GM12891 (cell line): ENCODE measurements at regions not wholly inside any gene's neighbourhood (a gene's known extent, or its start where the extent isn't known, plus 50 kb on each side); places are given as distances from the start of the nearest gene placed in this dataset.

Source experiments
- DNase-seq: peaks from one replicate; pipeline ENCODE4 v3.0.0; 2011; ENCODE audit warnings: low spot score; ENCODE audit not compliant: insufficient read length
- FAIRE-seq: peaks from 2 replicates; lab custom pipeline; 2011; peaks lifted over from hg19 to GRCh38; lab: Jason Lieb, UNC
- PAX5 ChIP-seq: IDR thresholded peaks from 2 replicates; pipeline ENCODE4 v1.6.1; 2011; ENCODE audit warnings: low read length, moderate library complexity, mild to moderate bottlenecking; ENCODE audit not compliant: insufficient read depth, severe bottlenecking
- POLR2A ChIP-seq: IDR thresholded peaks from 2 replicates; pipeline ENCODE4 v1.6.1; 2011; ENCODE audit warnings: low read depth, low read length, control low read depth
- POLR2AphosphoS5 ChIP-seq: IDR thresholded peaks from 2 replicates; pipeline ENCODE4 v1.6.1; 2011; ENCODE audit warnings: low read depth, low read length, control low read depth
- POU2F2 ChIP-seq: IDR thresholded peaks from 2 replicates; pipeline ENCODE4 v1.6.1; 2011; ENCODE audit warnings: low read depth, mild to moderate bottlenecking, control low read depth, low read length, moderate library complexity
- SPI1 ChIP-seq: IDR thresholded peaks from 2 replicates; pipeline ENCODE4 v1.6.1; 2011; ENCODE audit warnings: low read depth, low read length, control low read depth
- TAF1 ChIP-seq: IDR thresholded peaks from 2 replicates; pipeline ENCODE4 v1.6.1; 2011; ENCODE audit warnings: low read depth, low read length, control low read depth

DNA sequence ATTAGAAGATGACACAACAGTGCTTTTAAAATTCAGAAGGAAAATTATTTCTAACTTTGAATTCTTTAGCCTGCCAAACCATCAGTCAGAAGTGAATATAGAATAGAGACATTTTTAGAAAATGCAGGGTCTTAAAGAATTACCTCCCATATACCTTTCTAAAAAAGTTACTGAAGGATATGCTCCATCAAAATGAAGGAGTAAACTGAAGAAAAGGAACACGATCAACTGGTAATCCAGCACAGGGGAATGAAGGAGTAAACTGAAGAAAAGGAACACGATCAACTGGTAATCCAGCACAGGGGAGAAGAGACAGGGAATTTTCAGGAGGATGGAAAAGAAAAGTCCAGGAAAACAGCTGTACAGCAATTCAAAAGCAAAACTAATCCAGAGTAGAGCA lies 75.4 kb upstream of the LDLRAD3 start:
- no peak for DNase-seq
- no peak for FAIRE-seq
- TF ChIP-seq SPI1 (no peak), PAX5 (no peak), POU2F2 (no peak), TAF1 (no peak), POLR2A (no peak), POLR2AphosphoS5 (no peak)

DNA sequence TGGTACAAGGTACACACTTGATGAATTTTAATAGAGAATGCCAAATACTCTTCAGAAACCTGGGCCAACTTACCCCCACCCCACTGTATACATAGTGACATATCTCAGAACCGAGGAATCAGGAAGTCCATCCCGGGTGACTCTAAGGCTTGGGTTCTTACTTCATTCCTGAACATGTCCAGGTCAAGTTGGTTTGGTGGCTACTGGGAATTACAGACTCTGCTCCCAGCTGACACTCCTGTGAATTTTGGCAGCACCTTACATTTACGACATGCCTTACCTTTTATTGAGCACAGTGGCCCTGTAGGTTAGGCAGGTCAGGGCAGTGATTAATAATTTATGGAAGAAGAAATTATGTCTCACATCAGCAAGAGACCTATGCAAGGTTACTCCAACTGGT lies 70.1 kb upstream of the LDLRAD3 start:
- FAIRE-seq, result no peak
- DNase-seq, result no peak
- no peak for TF ChIP-seq TAF1
- no peak for TF ChIP-seq SPI1
- TF ChIP-seq POLR2AphosphoS5, result no peak
- no peak for TF ChIP-seq POLR2A
- no peak for TF ChIP-seq POU2F2
- TF ChIP-seq PAX5, result no peak

DNA sequence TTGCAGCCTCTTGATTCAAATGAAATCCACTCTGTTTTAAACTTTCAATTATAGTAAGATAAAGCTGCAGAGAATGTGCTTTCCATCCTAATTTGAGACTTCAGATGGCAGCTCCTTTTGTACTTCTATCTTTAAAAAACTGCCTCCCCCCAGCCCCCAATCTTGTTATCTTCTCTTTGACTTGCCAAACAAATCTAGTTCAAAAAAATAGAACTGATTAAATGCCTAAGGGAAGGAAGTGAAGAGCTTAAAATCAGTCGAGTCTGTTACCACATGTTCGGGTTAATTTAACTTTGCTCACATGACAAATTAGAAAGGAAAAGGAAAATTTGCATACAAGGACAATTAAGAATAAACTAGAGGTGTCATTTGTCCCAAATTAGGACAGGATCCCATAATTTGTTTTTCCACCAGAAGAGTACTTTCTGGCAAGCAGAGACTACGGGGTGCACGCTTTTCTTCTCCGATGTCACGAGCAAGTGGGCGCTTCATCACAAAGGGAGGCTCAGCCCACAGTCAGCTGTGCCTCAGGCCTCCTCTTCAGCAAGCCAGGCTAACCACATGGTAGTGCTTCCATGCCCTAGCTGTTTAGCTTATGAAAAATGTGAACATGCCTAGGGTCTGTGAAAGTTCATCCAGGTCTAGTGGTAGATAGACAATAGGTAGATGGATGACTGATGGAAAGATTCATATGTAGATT lies 69.0 kb upstream of the LDLRAD3 start:
- DNase-seq (no peak), FAIRE-seq (no peak)
- TF ChIP-seq SPI1 (no peak), TAF1 (no peak), POLR2AphosphoS5 (no peak), PAX5 (no peak), POLR2A (no peak), POU2F2 (no peak)

DNA sequence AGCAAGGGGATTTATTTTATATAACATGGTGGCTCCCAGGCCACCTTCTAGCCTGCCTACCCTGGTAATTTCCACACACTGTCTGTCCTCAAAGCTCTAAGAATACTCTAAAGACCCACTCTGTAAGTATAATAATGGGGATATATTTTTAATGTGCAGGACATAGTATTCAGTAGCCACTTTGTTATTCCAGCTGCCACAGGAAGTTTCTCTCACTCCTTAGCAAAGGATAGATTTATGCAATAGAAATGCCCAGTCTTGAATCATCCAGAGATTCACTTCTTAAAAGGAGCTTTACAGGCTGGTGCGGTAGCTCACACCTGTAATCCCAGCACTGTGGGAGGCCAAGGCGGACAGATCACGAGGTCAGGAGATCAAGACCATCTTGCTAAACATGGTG lies 68.4 kb upstream of the LDLRAD3 start:
- TF ChIP-seq POLR2A, result no peak
- no peak for TF ChIP-seq POLR2AphosphoS5
- no peak for TF ChIP-seq TAF1
- no peak for TF ChIP-seq POU2F2
- TF ChIP-seq PAX5, result no peak
- TF ChIP-seq SPI1, result no peak
- no peak for FAIRE-seq
- no peak for DNase-seq

DNA sequence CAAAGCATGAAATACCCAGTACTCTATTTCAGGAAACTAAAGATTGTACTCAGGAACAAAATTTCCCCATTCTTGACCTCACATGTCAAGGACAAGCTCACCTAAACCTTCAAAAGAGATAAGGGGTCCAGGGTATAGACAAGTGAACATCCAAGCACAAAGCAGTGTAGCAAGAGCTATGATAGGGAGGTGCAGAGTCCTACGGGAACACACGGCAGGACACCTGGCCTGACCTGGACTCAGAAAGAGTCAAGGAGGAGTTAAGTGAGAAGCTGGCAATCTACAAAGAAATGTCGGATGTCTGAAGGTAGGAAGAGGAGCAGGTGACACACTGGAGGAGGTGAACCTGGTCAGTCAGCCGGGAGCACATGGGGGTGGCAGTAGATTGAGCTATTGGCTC lies 67.1 kb upstream of the LDLRAD3 start:
- DNase-seq, result no peak
- TF ChIP-seq SPI1, result no peak
- TF ChIP-seq TAF1, result no peak
- FAIRE-seq, result no peak

DNA sequence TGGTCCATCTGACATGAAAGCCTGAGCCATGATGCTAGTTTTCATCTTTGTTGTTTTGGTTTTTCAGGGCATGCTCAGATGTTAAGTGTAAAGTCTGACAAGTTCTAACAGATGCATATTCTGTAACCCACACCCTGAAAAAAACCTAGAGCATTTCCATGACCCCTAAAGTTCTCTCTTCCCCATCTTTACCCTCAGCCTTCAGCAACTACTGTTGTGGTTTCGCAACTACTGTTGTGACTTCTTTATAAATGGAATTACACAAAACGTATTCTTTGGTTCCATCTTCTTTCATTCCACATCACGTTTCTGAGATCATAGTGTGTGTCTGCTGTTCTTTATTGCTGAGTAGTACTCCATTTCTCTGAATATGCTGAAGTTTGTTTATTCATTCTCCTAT lies 65.1 kb upstream of the LDLRAD3 start:
- TF ChIP-seq POLR2AphosphoS5 (no peak), POU2F2 (no peak), PAX5 (no peak), TAF1 (no peak), SPI1 (no peak), POLR2A (no peak)
- FAIRE-seq (peak; percentile 5), DNase-seq (no peak)

DNA sequence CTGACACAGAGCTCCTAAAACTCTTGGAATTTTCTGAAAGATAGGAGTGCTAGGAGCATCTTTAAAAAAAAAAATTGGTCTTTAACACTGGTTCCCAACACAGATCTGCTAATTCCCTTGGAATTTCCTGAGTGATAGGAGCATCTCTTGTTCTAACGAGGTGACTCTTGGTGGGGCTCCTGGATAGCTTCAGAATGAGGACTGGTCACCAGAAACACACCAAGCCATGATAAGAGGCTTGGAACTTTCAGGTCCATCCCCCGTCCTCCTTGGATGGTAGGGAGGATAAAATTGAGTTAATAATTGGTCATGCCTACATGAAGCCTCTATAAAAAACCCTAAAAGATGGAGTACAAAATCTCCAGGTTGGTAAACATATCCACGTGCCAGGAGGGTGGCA lies 64.5 kb upstream of the LDLRAD3 start:
- no peak for TF ChIP-seq PAX5
- no peak for TF ChIP-seq SPI1
- no peak for TF ChIP-seq POLR2AphosphoS5
- TF ChIP-seq POLR2A, result no peak
- TF ChIP-seq POU2F2, result no peak
- TF ChIP-seq TAF1, result no peak
- DNase-seq, result no peak
- FAIRE-seq, result no peak

DNA sequence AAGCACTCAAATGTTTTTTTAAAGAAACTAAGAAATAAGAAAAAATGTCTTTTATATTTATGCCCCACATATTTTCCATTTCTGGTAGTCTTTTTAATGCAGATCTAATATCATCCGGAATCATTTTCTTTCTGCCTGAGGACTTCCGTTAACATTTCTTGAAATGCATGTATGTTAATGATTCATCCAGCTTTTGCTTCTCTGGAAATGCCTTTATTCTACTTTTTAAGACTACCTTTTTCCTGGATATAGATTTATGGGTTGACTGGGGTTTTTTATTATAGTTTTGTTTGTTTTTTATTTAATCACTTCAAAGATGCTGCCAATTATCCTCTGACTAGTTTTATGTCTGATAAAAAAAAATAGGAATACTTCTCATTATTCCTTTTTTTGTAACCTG lies 57.1 kb upstream of the LDLRAD3 start:
- no peak for FAIRE-seq
- no peak for TF ChIP-seq POLR2A
- no peak for TF ChIP-seq POLR2AphosphoS5
- no peak for TF ChIP-seq TAF1
- TF ChIP-seq PAX5, result no peak
- TF ChIP-seq POU2F2, result no peak
- no peak for TF ChIP-seq SPI1

DNA sequence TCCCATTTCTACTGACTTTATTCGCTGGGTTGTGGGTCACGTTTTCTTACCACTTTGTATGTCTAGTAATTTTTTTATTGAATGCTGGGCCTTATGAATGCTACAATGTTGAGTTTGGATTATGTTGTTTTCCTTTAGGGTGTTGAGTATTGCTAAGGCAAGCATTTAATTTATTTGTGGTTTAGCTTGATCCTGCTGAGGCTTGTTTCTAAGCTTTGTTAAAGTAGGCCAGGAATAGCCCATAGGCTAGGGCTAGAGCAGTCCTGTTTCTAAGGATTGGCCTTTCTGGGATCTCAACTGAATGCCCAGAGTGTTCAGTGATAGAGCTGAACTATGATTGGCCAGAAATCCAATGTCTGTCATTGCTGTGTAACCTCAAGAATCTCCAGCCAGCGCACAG lies 56.1 kb upstream of the LDLRAD3 start:
- TF ChIP-seq SPI1 (no peak), PAX5 (no peak), POLR2AphosphoS5 (no peak), TAF1 (no peak), POLR2A (no peak), POU2F2 (no peak)
- DNase-seq (no peak), FAIRE-seq (no peak)

More for the DNA sequence above, 57.1 kb upstream of the LDLRAD3 start:
- DNase-seq, result no peak

DNA sequence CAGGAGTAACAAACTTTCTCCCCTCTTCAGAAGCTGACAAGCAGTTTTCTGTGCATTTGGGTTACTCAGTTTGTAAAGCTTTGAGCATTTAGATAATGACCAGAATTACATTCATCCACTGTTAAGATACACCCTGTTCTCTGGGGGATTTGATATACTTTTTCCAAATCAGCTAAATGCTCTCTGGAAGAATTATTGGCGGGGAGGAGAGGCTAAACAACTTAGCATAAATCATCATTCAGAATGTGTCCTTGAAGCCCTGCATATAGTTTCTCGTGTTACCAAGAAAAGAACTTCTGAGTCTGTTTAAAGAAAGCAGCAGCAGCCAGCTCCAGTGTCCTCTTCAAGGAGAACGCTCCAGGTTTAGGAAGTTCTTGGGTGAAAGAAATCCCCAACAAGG lies 54.9 kb upstream of the LDLRAD3 start:
- FAIRE-seq, result no peak
- no peak for DNase-seq
- TF ChIP-seq POU2F2, result no peak
- no peak for TF ChIP-seq POLR2A
- TF ChIP-seq PAX5, result no peak
- no peak for TF ChIP-seq TAF1
- TF ChIP-seq POLR2AphosphoS5, result no peak
- TF ChIP-seq SPI1, result no peak
